GM23338 (cell line): ENCODE measurements at regions not wholly inside any gene's neighbourhood (a gene's known extent, or its start where the extent isn't known, plus 50 kb on each side); places are given as distances from the start of the nearest gene placed in this dataset.

Experiments
- ATAC-seq: fragments of 200-7000 bp; cut with Tn5 transposase; 3 replicates; pipeline ENCODE4 v1.9.1; 2020
- DNase-seq: peaks from one replicate; pipeline ENCODE4 v3.0.0-alpha.2; 2015; ENCODE audit warnings: low spot score
- H2AFZ ChIP-seq: fragments of 200-600 bp; sonication (generic); 2 replicates; pipeline ENCODE4 v1.8.0; 2016; ENCODE audit warnings: antibody characterized with exemption, mild to moderate bottlenecking, moderate library complexity
- H3F3A ChIP-seq: fragments of 200-600 bp; sonication (generic); replicated peaks from 2 replicates; pipeline ENCODE4 v1.8.0; 2017; ENCODE audit warnings: antibody characterized with exemption, mixed run types, low read depth
- H3K27ac ChIP-seq: fragments of 200-600 bp; sonication (generic); 2 replicates; pipeline ENCODE4 v1.6.1; 2016; ENCODE audit warnings: low read depth
- H3K27me3 ChIP-seq: fragments of 200-600 bp; sonication (generic); 2 replicates; pipeline ENCODE4 v1.8.0; 2016; ENCODE audit warnings: mild to moderate bottlenecking, mixed run types, moderate library complexity; ENCODE audit not compliant: insufficient read depth
- H3K36me3 ChIP-seq: fragments of 200-600 bp; sonication (generic); 2 replicates; pipeline ENCODE4 v1.8.0; 2016; ENCODE audit warnings: mild to moderate bottlenecking; ENCODE audit not compliant: insufficient read depth
- H3K4me1 ChIP-seq: fragments of 200-600 bp; sonication (generic); 2 replicates; pipeline ENCODE4 v1.8.0; 2016; ENCODE audit warnings: mild to moderate bottlenecking, moderate library complexity; ENCODE audit not compliant: insufficient read depth
- H3K4me2 ChIP-seq: fragments of 200-600 bp; sonication (generic); 2 replicates; pipeline ENCODE4 v1.7.1; 2017; ENCODE audit warnings: mixed run types
- H3K4me3 ChIP-seq: fragments of 200-600 bp; sonication (generic); 2 replicates; pipeline ENCODE4 v1.6.1; 2016; ENCODE audit warnings: mixed run types
- H3K79me2 ChIP-seq: fragments of 200-600 bp; sonication (generic); replicated peaks from 2 replicates; pipeline ENCODE4 v1.8.0; 2017; ENCODE audit warnings: mild to moderate bottlenecking; ENCODE audit not compliant: insufficient read depth
- H3K9me2 ChIP-seq: fragments of 200-600 bp; sonication (generic); 2 replicates; pipeline ENCODE4 v1.8.0; 2017; ENCODE audit not compliant: insufficient read depth
- H4K20me1 ChIP-seq: fragments of 200-600 bp; sonication (generic); replicated peaks from 2 replicates; pipeline ENCODE4 v1.8.0; 2017; ENCODE audit warnings: mild to moderate bottlenecking; ENCODE audit not compliant: insufficient read depth
- H3K27ac Mint-ChIP-seq: 2 replicates; pipeline ENCODE4 v1.8.0; 2020; ENCODE audit warnings: inconsistent platforms, mild to moderate bottlenecking, moderate library complexity, mixed read lengths
- H3K27me3 Mint-ChIP-seq: 3 replicates; pipeline ENCODE4 v1.8.0; 2022; ENCODE audit warnings: low read depth, mild to moderate bottlenecking, moderate library complexity, mixed read lengths, inconsistent platforms; ENCODE audit not compliant: insufficient read depth, poor library complexity
- H3K36me3 Mint-ChIP-seq: 3 replicates; pipeline ENCODE4 v1.8.0; 2021; ENCODE audit warnings: low read depth, mild to moderate bottlenecking, inconsistent platforms, moderate library complexity, mixed read lengths
- H3K4me1 Mint-ChIP-seq: 3 replicates; pipeline ENCODE4 v1.8.0; 2020; ENCODE audit warnings: mild to moderate bottlenecking, inconsistent platforms, mixed read lengths
- H3K4me3 Mint-ChIP-seq: 3 replicates; pipeline ENCODE4 v1.8.0; 2021; ENCODE audit warnings: moderate library complexity, mild to moderate bottlenecking, inconsistent platforms, mixed read lengths
- H3K9me3 Mint-ChIP-seq: 3 replicates; pipeline ENCODE4 v1.8.0; 2020; ENCODE audit warnings: moderate library complexity, mild to moderate bottlenecking, inconsistent platforms, mixed read lengths
- CREB1 ChIP-seq: fragments of 250-450 bp; sonication (Bioruptor Pico); IDR thresholded peaks from 2 replicates; pipeline ENCODE4 v1.5.0; 2020; ENCODE audit warnings: low read depth, mild to moderate bottlenecking, moderate library complexity
- CTCF ChIP-seq, 2 experiments: fragments of 200-600 bp in 1 of 2; sonication (generic) in 1 of 2; conservative IDR thresholded peaks; 2 replicates each; pipeline versions ENCODE4 v1.5.1 to v1.6.1; 2016 to 2017; ENCODE audit warnings: antibody characterized with exemption in 2 of 2, low read depth in 2 of 2, mild to moderate bottlenecking in 2 of 2, moderate library complexity in 1 of 2
- ETS1 ChIP-seq: IDR thresholded peaks from 2 replicates; pipeline ENCODE4 v1.6.1; 2016; ENCODE audit warnings: antibody characterized with exemption
- EZH2 ChIP-seq: fragments of 200-600 bp; sonication (generic); IDR thresholded peaks from one replicate; pipeline ENCODE4 v1.8.0; 2017; ENCODE audit warnings: antibody characterized with exemption, mild to moderate bottlenecking, low read depth; ENCODE audit not compliant: unreplicated experiment
- EZH2phosphoT487 ChIP-seq: fragments of 200-600 bp; sonication (generic); IDR thresholded peaks from one replicate; pipeline ENCODE4 v1.8.1; 2018; ENCODE audit warnings: antibody characterized with exemption; ENCODE audit not compliant: unreplicated experiment
- NANOG ChIP-seq: IDR thresholded peaks from 2 replicates; pipeline ENCODE4 v1.6.1; 2016; ENCODE audit warnings: antibody characterized with exemption, borderline replicate concordance
- POLR2AphosphoS5 ChIP-seq: IDR thresholded peaks from 2 replicates; pipeline ENCODE4 v1.6.1; 2016; ENCODE audit warnings: antibody characterized with exemption, low read depth
- REST ChIP-seq: IDR thresholded peaks from one replicate; pipeline ENCODE4 v1.6.1; 2018; ENCODE audit warnings: antibody characterized with exemption; ENCODE audit not compliant: unreplicated experiment
- STAT1 ChIP-seq: IDR thresholded peaks from one replicate; pipeline ENCODE4 v1.6.1; 2016; ENCODE audit warnings: antibody characterized with exemption; ENCODE audit not compliant: unreplicated experiment
- ZNF331 ChIP-seq: fragments of 250-450 bp; sonication (Bioruptor Pico); IDR thresholded peaks from 2 replicates; pipeline ENCODE4 v1.5.0; 2020; ENCODE audit warnings: low read depth, mild to moderate bottlenecking, moderate library complexity
- ZNF462 ChIP-seq: fragments of 250-450 bp; sonication (Bioruptor Pico); IDR thresholded peaks from 2 replicates; pipeline ENCODE4 v1.5.0; 2020; ENCODE audit warnings: mild to moderate bottlenecking, moderate library complexity

- no peak for TF ChIP-seq CTCF (conservative IDR thresholded peaks at IDR 0.05; ENCODE audit: low read depth in 2 of 2)
These were observed 61.8 kb upstream of the SLC35B4 start (continued) for GRCh38 chr7:134378562-134378961.

GRCh38 chr7:134376693-134377092 lies 60.0 kb upstream of the SLC35B4 start:
- no peaks in the 10 kb centered on the region for H3K4me1 ChIP-seq
- Mint-ChIP-seq H3K27me3 (no peaks in the 10 kb centered on the region), H3K36me3 (no peaks in the 10 kb centered on the region), H3K4me1 (no peaks in the 10 kb centered on the region), H3K9me3 (no peaks in the 10 kb centered on the region), H3K27ac (no peak overlapping the region), H3K4me3 (no peak overlapping the region)
- no peaks in the 10 kb centered on the region for H3F3A ChIP-seq
- H3K27ac ChIP-seq, result no peak overlapping the region
- no peak overlapping the region for H3K4me2 ChIP-seq
- no peak overlapping the region for H2AFZ ChIP-seq
- H3K79me2 ChIP-seq, result no peaks in the 10 kb centered on the region
- no peaks in the 10 kb centered on the region for H3K27me3 ChIP-seq
- H3K9me2 ChIP-seq, result peaks cover 6% of the 10 kb centered on the region; the same call in 1 of the 2 replicates
- H3K4me3 ChIP-seq, result no peak overlapping the region
- no peak for DNase-seq
- H3K36me3 ChIP-seq, result no peaks in the 10 kb centered on the region
- ATAC-seq, result no peak
- H4K20me1 ChIP-seq, result no peaks in the 10 kb centered on the region
- TF ChIP-seq STAT1 (no peak), POLR2AphosphoS5 (no peak), REST (no peak), CREB1 (no peak), CTCF (conservative IDR thresholded peaks at IDR 0.05; ENCODE audit: low read depth in 2 of 2) (no peak), NANOG (no peak), EZH2 (no peak), ZNF331 (CRISPR knock-in tag) (no peak), EZH2phosphoT487 (no peak), ZNF462 (CRISPR knock-in tag) (no peak), ETS1 (no peak)
